DOHH2 (cell line): ENCODE measurements at regions not wholly inside any gene's neighbourhood (a gene's known extent, or its start where the extent isn't known, plus 50 kb on each side); places are given as distances from the start of the nearest gene placed in this dataset.
A peak's percentile ranks its signal among the peaks of the same experiment; 100 is the strongest.

Experiments
- H3F3A ChIP-seq: fragments of 200-600 bp; sonication (generic), shearing (Covaris generic); 2 replicates; pipeline ENCODE4 v1.6.0; 2016; ENCODE audit warnings: antibody characterized with exemption, mild to moderate bottlenecking; ENCODE audit not compliant: control insufficient read depth, insufficient read depth
- H3K27ac ChIP-seq: fragments of 200-600 bp; sonication (generic); 2 replicates; pipeline ENCODE4 v1.5.1; 2014; ENCODE audit warnings: low read depth, mild to moderate bottlenecking, low read length, moderate library complexity
- H3K27me3 ChIP-seq: fragments of 200-600 bp; sonication (generic); 2 replicates; pipeline ENCODE4 v1.6.1; 2014; ENCODE audit warnings: mild to moderate bottlenecking, low read length, mixed read lengths; ENCODE audit not compliant: control insufficient read depth
- H3K36me3 ChIP-seq: fragments of 200-600 bp; sonication (generic); 2 replicates; pipeline ENCODE4 v1.6.1; 2014; ENCODE audit warnings: mild to moderate bottlenecking, low read length, moderate library complexity, mixed read lengths; ENCODE audit not compliant: control insufficient read depth
- H3K4me1 ChIP-seq: fragments of 200-600 bp; sonication (generic); 2 replicates; pipeline ENCODE4 v1.6.1; 2014; ENCODE audit warnings: mild to moderate bottlenecking, low read length, mixed read lengths; ENCODE audit not compliant: control insufficient read depth
- H3K4me2 ChIP-seq: fragments of 200-600 bp; sonication (generic); 2 replicates; pipeline ENCODE4 v1.6.0; 2014; ENCODE audit warnings: mild to moderate bottlenecking, low read length, moderate library complexity
- H3K4me3 ChIP-seq: fragments of 200-600 bp; sonication (generic); 2 replicates; pipeline ENCODE4 v1.5.1; 2014; ENCODE audit warnings: mild to moderate bottlenecking, low read length, mixed read lengths
- H3K79me2 ChIP-seq: fragments of 200-600 bp; sonication (generic); 2 replicates; pipeline ENCODE4 v1.6.1; 2014; ENCODE audit warnings: mild to moderate bottlenecking, low read length, mixed read lengths; ENCODE audit not compliant: control insufficient read depth
- H3K9me2 ChIP-seq: fragments of 200-600 bp; sonication (generic); replicated peaks from 2 replicates; pipeline ENCODE4 v1.6.1; 2014; ENCODE audit warnings: mild to moderate bottlenecking, low read length, mixed read lengths; ENCODE audit not compliant: control insufficient read depth
- H3K9me3 ChIP-seq: fragments of 200-600 bp; sonication (generic); 2 replicates; pipeline ENCODE4 v1.6.1; 2014; ENCODE audit warnings: antibody characterized with exemption, low read length, mixed read lengths; ENCODE audit not compliant: control insufficient read depth, insufficient read depth
- H4K20me1 ChIP-seq: fragments of 200-600 bp; sonication (generic); 2 replicates; pipeline ENCODE4 v1.6.0; 2014; ENCODE audit warnings: low read depth, mild to moderate bottlenecking, antibody characterized with exemption, low read length, moderate library complexity; ENCODE audit not compliant: control insufficient read depth, insufficient read depth
- CTCF ChIP-seq: fragments of 200-600 bp; sonication (generic); IDR thresholded peaks from one replicate; pipeline ENCODE4 v1.5.1; 2014; ENCODE audit warnings: antibody characterized with exemption, mild to moderate bottlenecking, low read depth, low read length; ENCODE audit not compliant: poor library complexity, severe bottlenecking
- EZH2phosphoT487 ChIP-seq: fragments of 200-600 bp; sonication (generic); IDR thresholded peaks from 2 replicates; pipeline ENCODE4 v1.6.1; 2017; ENCODE audit warnings: borderline replicate concordance, mild to moderate bottlenecking, antibody characterized with exemption, low read length, moderate library complexity, mixed read lengths

GRCh38 chr2:241936457-241937133, 67.1 kb downstream of the RTP5 start:
- H3F3A ChIP-seq, result no peaks in the 10 kb centered on the region
- H4K20me1 ChIP-seq, result no peaks in the 10 kb centered on the region
- H3K4me2 ChIP-seq, result no peak overlapping the region
- H3K27ac ChIP-seq, result no peak overlapping the region
- H3K9me2 ChIP-seq, result no peaks in the 10 kb centered on the region
- no peaks in the 10 kb centered on the region for H3K4me1 ChIP-seq
- peaks cover 4% of the 10 kb centered on the region for H3K9me3 ChIP-seq
- H3K36me3 ChIP-seq, result no peaks in the 10 kb centered on the region
- H3K27me3 ChIP-seq, result no peaks in the 10 kb centered on the region
- no peaks in the 10 kb centered on the region for H3K79me2 ChIP-seq
- TF ChIP-seq CTCF, result no peak
- no peak for TF ChIP-seq EZH2phosphoT487
- no peak overlapping the region for H3K4me3 ChIP-seq

GRCh38 chr2:241937297-241937696, 67.8 kb downstream of the RTP5 start:
- H3K79me2 ChIP-seq, result no peaks in the 10 kb centered on the region
- no peaks in the 10 kb centered on the region for H3F3A ChIP-seq
- H3K9me2 ChIP-seq, result no peaks in the 10 kb centered on the region
- TF ChIP-seq CTCF (no peak), EZH2phosphoT487 (no peak)
- no peaks in the 10 kb centered on the region for H3K4me1 ChIP-seq
- no peak overlapping the region for H3K27ac ChIP-seq
- H3K9me3 ChIP-seq, result peaks cover 4% of the 10 kb centered on the region
- no peak overlapping the region for H3K4me2 ChIP-seq
- no peak overlapping the region for H3K4me3 ChIP-seq
- H4K20me1 ChIP-seq, result no peaks in the 10 kb centered on the region
- H3K27me3 ChIP-seq, result no peaks in the 10 kb centered on the region
- H3K36me3 ChIP-seq, result no peaks in the 10 kb centered on the region

GRCh38 chr2:241939541-241939940, 70.0 kb downstream of the RTP5 start:
- no peaks in the 10 kb centered on the region for H3K79me2 ChIP-seq
- H3K27ac ChIP-seq, result no peak overlapping the region
- TF ChIP-seq EZH2phosphoT487 (no peak), CTCF (no peak)
- H3K4me2 ChIP-seq, result no peak overlapping the region
- no peaks in the 10 kb centered on the region for H3K27me3 ChIP-seq
- no peaks in the 10 kb centered on the region for H3K9me2 ChIP-seq
- no peaks in the 10 kb centered on the region for H4K20me1 ChIP-seq
- no peaks in the 10 kb centered on the region for H3K4me1 ChIP-seq
- no peaks in the 10 kb centered on the region for H3K36me3 ChIP-seq
- H3K4me3 ChIP-seq, result no peak overlapping the region
- peaks cover 4% of the 10 kb centered on the region for H3K9me3 ChIP-seq
- H3F3A ChIP-seq, result no peaks in the 10 kb centered on the region

- Histone ChIP-seq H3K36me3 (no peaks in the 10 kb centered on the region), H3K27ac (no peak overlapping the region)
- TF ChIP-seq CTCF (peak; percentile 67), EZH2phosphoT487 (no peak)
Measured at GRCh38 chr2:241940329-241940728, 70.8 kb downstream of the RTP5 start.

More at GRCh38 chr2:241940329-241940728, 70.8 kb downstream of the RTP5 start:
- H3K4me2 ChIP-seq, result no peak overlapping the region
- peaks cover 4% of the 10 kb centered on the region for H3K9me3 ChIP-seq
- H3K4me3 ChIP-seq, result no peak overlapping the region
- H3F3A ChIP-seq, result no peaks in the 10 kb centered on the region
- no peaks in the 10 kb centered on the region for H3K27me3 ChIP-seq
- H3K4me1 ChIP-seq, result no peaks in the 10 kb centered on the region
- H3K9me2 ChIP-seq, result no peaks in the 10 kb centered on the region
- H4K20me1 ChIP-seq, result no peaks in the 10 kb centered on the region
- H3K79me2 ChIP-seq, result no peaks in the 10 kb centered on the region
